OCI-LY3 (cell line): ENCODE measurements at regions not wholly inside any gene's neighbourhood (a gene's known extent, or its start where the extent isn't known, plus 50 kb on each side); places are given as distances from the start of the nearest gene placed in this dataset.

Experiments
- H2AFZ ChIP-seq: fragments of 200-600, 300-600 bp; shearing (Covaris generic); 2 replicates; pipeline ENCODE4 v1.6.0; 2014; ENCODE audit warnings: antibody characterized with exemption, low read depth, low read length
- H3K27ac ChIP-seq: fragments of 200-600, 300-600 bp; sonication (generic); 2 replicates; pipeline ENCODE4 v1.5.1; 2014; ENCODE audit warnings: mild to moderate bottlenecking, low read length, moderate library complexity, mixed read lengths
- H3K27me3 ChIP-seq: fragments of 200-600, 300-600 bp; sonication (generic); 2 replicates; pipeline ENCODE4 v1.6.1; 2014; ENCODE audit warnings: low read depth, low read length, mixed read lengths
- H3K36me3 ChIP-seq: fragments of 200-600, 300-600 bp; sonication (generic); replicated peaks from 2 replicates; pipeline ENCODE3; 2014; ENCODE audit warnings: low read depth, low read length, mixed read lengths
- H3K4me1 ChIP-seq: fragments of 300-600, 200-600 bp; sonication (generic); 2 replicates; pipeline ENCODE4 v1.6.1; 2014; ENCODE audit warnings: low read length, mixed read lengths
- H3K4me2 ChIP-seq: fragments of 200-600, 300-600 bp; sonication (generic); 2 replicates; pipeline ENCODE4 v1.6.1; 2014; ENCODE audit warnings: low read length, mixed read lengths
- H3K4me3 ChIP-seq: fragments of 300-600, 200-600 bp; sonication (generic); 2 replicates; pipeline ENCODE4 v1.5.1; 2014; ENCODE audit warnings: antibody characterized with exemption, mild to moderate bottlenecking, low read length, moderate library complexity
- H3K79me2 ChIP-seq: fragments of 300-600, 200-600 bp; shearing (Covaris generic); 2 replicates; pipeline ENCODE4 v1.6.1; 2014; ENCODE audit warnings: mild to moderate bottlenecking, low read length, mixed read lengths
- H3K9ac ChIP-seq: fragments of 300-600, 200-600 bp; shearing (Covaris generic); 2 replicates; pipeline ENCODE4 v1.6.0; 2014; ENCODE audit warnings: mild to moderate bottlenecking, low read length, moderate library complexity
- H3K9me3 ChIP-seq: fragments of 200-600, 300-600 bp; shearing (Covaris generic); 2 replicates; pipeline ENCODE4 v1.6.1; 2014; ENCODE audit warnings: low read length, mixed read lengths; ENCODE audit not compliant: insufficient read depth
- H4K20me1 ChIP-seq: fragments of 200-600, 300-600 bp; sonication (generic); 2 replicates; pipeline ENCODE4 v1.6.1; 2016; ENCODE audit warnings: low read length, mixed read lengths; ENCODE audit not compliant: insufficient read depth
- CTCF ChIP-seq: fragments of 200-600, 300-600 bp; sonication (generic); IDR thresholded peaks from 2 replicates; pipeline ENCODE4 v1.5.1; 2014; ENCODE audit warnings: antibody characterized with exemption, low read length, low read depth
- EZH2phosphoT487 ChIP-seq: fragments of 200-600 bp; shearing (Covaris generic); IDR thresholded peaks from 2 replicates; pipeline ENCODE4 v1.6.1; 2018; ENCODE audit warnings: antibody characterized with exemption, mixed run types, low read depth

DNA sequence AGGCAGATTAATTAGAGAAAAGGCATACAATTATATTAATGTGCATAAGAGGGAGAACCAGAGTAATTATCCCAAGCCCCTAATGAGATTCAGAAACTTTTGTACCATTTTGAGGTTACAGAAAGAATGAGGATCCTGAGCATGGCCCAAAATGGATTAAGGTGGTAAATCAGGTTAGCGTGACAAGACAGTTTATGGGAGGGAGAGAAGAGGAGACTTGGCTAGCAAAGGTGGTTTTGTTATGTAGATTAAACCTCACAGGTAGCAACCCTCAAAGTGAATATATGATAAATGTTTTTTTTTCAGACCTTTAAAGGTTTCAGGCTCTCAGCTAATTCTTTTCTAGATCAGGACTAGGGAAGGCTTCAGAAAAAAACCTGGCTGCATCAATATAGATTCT is 781.8 kb downstream of the FAM133A start:
- Histone ChIP-seq H3K27ac (no peak overlapping the region), H2AFZ (no peak overlapping the region), H4K20me1 (no peaks in the 10 kb centered on the region), H3K9me3 (no peaks in the 10 kb centered on the region), H3K4me1 (no peaks in the 10 kb centered on the region), H3K4me3 (no peak overlapping the region), H3K9ac (no peak overlapping the region), H3K27me3 (no peaks in the 10 kb centered on the region), H3K79me2 (no peaks in the 10 kb centered on the region), H3K36me3 (no peaks in the 10 kb centered on the region), H3K4me2 (no peak overlapping the region)
- TF ChIP-seq CTCF = no peak
- no peak for TF ChIP-seq EZH2phosphoT487

DNA sequence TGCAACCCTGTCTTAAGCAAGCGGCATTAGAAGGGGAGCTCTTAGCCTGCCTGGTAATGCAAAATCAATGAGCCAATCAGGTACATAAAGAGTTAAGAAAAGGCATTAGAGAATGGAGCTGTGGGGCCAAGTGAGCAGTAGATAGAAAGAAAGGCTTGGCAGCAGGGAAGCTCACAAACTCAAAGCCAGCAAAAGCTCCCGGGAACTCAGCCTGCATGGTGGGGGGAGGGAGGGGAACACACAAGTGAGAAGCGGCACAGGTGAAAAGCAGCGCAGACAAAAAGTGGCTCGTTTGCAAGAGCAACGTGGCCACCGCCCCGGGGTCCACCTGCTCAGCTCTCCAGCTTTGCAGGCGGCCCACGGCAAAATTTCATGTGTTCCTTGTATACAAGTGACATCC is 818.5 kb downstream of the FAM133A start:
- Histone ChIP-seq H4K20me1 (no peaks in the 10 kb centered on the region), H3K79me2 (no peaks in the 10 kb centered on the region), H3K4me1 (no peaks in the 10 kb centered on the region), H3K27me3 (no peaks in the 10 kb centered on the region), H2AFZ (no peak overlapping the region), H3K4me2 (no peak overlapping the region), H3K9me3 (no peaks in the 10 kb centered on the region), H3K4me3 (no peak overlapping the region), H3K9ac (no peak overlapping the region), H3K36me3 (no peaks in the 10 kb centered on the region), H3K27ac (no peak overlapping the region)
- TF ChIP-seq EZH2phosphoT487 = no peak
- TF ChIP-seq CTCF = no peak

- H4K20me1 ChIP-seq = no peaks in the 10 kb centered on the region
- H3K4me1 ChIP-seq = no peaks in the 10 kb centered on the region
- H3K36me3 ChIP-seq = no peaks in the 10 kb centered on the region
- no peak overlapping the region for H2AFZ ChIP-seq
- no peak overlapping the region for H3K4me2 ChIP-seq
- H3K27me3 ChIP-seq = no peaks in the 10 kb centered on the region
- H3K4me3 ChIP-seq = no peak overlapping the region
- no peak overlapping the region for H3K27ac ChIP-seq
- H3K9me3 ChIP-seq = no peaks in the 10 kb centered on the region
- H3K79me2 ChIP-seq = no peaks in the 10 kb centered on the region
- no peak overlapping the region for H3K9ac ChIP-seq
- TF ChIP-seq CTCF = no peak
- TF ChIP-seq EZH2phosphoT487 = no peak
Measured at GRCh38 chrX:94493405-94493804, 819.4 kb downstream of the FAM133A start.

DNA sequence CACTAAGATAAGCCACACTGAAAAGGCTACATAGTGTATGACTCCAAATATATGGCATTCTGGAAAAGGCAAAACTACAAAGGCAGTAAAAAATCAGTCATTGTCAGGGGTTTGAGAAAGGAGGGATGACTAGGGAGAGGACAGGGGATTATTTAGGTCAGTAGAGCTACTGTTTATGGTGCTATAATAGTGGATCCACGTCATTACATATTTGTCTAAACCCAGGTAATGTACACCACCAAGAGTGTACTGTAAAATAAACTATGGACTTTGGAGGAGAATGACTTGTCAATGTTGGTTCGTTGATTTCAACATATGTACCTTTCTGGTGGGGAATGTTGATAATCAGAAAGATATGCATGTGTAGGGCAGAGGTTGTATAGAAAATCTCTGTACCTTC is 837.6 kb downstream of the FAM133A start:
- H3K27me3 ChIP-seq = no peaks in the 10 kb centered on the region
- no peaks in the 10 kb centered on the region for H3K9me3 ChIP-seq
- H3K4me3 ChIP-seq = no peak overlapping the region
- no peak overlapping the region for H3K27ac ChIP-seq
- no peak overlapping the region for H3K4me2 ChIP-seq
- no peaks in the 10 kb centered on the region for H3K36me3 ChIP-seq
- no peaks in the 10 kb centered on the region for H3K79me2 ChIP-seq
- H3K9ac ChIP-seq = no peak overlapping the region
- TF ChIP-seq CTCF (no peak), EZH2phosphoT487 (no peak)
- H4K20me1 ChIP-seq = no peaks in the 10 kb centered on the region
- H2AFZ ChIP-seq = no peak overlapping the region
- no peaks in the 10 kb centered on the region for H3K4me1 ChIP-seq
